ENCODE measurements at regions not wholly inside any gene's neighbourhood (a gene's known extent, or its start where the extent isn't known, plus 50 kb on each side); places are given as distances from the start of the nearest gene placed in this dataset.
"Not testable (repeated sequence)": the region's sequence is repeated elsewhere in the genome, so short reads cannot be mapped to it uniquely, and the experiment has no call there.

DNA sequence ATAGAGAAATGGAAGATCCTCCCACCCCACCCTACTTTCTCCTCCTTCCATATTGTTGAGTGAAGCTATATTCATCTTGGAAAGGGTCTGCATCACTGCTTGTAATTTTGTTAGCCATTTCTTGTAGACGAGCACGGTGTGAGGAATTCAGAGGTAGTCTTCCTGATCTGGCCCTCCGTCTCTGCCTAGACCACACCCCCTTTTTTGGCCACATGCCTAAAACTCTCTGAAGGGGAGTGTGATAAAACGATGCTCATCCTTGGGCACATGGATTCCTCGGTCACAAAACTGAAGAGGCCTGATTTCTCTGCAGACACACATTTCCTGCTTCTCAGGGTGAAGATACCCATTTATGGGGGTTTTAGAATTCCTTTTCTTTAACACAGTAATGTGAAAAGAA lies 182.8 kb downstream of the LARP7 start:
- H3K4me3 ChIP-seq (ENCODE audit: low read length) = no peak overlapping the region
- DNase-seq (ENCODE audit: low read depth) = no peak
- TF ChIP-seq, protein P1, sequence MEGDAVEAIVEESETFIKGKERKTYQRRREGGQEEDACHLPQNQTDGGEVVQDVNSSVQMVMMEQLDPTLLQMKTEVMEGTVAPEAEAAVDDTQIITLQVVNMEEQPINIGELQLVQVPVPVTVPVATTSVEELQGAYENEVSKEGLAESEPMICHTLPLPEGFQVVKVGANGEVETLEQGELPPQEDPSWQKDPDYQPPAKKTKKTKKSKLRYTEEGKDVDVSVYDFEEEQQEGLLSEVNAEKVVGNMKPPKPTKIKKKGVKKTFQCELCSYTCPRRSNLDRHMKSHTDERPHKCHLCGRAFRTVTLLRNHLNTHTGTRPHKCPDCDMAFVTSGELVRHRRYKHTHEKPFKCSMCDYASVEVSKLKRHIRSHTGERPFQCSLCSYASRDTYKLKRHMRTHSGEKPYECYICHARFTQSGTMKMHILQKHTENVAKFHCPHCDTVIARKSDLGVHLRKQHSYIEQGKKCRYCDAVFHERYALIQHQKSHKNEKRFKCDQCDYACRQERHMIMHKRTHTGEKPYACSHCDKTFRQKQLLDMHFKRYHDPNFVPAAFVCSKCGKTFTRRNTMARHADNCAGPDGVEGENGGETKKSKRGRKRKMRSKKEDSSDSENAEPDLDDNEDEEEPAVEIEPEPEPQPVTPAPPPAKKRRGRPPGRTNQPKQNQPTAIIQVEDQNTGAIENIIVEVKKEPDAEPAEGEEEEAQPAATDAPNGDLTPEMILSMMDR (IDR thresholded peaks at IDR 0.05; ENCODE audit: insufficient read depth, low read depth, low read length, missing control alignments) = no peak

DNA sequence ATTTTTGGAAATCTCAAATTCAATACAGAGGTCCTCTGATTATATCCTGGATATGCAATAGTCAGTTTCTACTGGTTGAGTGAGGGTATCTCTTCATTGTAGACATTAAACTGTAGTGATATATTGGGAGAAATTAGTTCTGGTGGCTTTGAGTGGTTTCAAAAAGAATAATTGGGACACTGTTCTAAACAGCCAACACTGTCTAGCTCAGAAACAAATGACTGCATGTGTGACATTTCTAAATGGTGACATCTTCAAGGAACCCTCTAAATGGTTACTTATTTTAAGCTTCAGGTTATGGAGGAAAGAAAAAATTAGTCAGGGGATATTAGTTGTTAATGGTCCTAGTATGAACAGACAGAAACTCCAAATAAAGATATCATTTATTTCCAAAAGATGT lies 186.2 kb downstream of the LARP7 start:
- TF ChIP-seq, protein P1 (IDR thresholded peaks at IDR 0.05; ENCODE audit: insufficient read depth, low read depth, low read length, missing control alignments) = no peak
- no peak overlapping the region for H3K4me3 ChIP-seq (ENCODE audit: low read length)
- DNase-seq (ENCODE audit: low read depth) = no peak

DNA sequence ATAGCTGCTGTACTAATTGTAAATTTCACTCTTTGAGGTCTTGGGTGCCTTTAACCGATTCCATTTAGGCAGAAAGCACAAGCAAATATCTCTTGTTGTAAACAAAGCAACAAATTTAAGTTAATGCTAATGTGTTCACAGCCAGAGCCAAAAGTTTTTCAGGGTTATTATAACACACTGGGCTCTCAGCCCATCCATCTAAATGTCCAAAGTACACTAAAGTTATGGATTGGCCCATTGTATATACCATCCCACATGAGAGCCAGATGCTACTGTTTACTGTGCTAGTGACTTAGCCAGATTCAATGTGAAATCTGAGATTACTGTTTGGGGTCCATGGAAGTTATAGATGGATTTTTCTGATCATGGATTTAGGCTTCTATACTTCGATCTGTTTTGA lies 186.7 kb downstream of the LARP7 start:
- H3K4me3 ChIP-seq (ENCODE audit: low read length) = no peak overlapping the region
- TF ChIP-seq, protein P1 (IDR thresholded peaks at IDR 0.05; ENCODE audit: insufficient read depth, low read depth, low read length, missing control alignments) = no peak
- no peak for DNase-seq (ENCODE audit: low read depth)

DNA sequence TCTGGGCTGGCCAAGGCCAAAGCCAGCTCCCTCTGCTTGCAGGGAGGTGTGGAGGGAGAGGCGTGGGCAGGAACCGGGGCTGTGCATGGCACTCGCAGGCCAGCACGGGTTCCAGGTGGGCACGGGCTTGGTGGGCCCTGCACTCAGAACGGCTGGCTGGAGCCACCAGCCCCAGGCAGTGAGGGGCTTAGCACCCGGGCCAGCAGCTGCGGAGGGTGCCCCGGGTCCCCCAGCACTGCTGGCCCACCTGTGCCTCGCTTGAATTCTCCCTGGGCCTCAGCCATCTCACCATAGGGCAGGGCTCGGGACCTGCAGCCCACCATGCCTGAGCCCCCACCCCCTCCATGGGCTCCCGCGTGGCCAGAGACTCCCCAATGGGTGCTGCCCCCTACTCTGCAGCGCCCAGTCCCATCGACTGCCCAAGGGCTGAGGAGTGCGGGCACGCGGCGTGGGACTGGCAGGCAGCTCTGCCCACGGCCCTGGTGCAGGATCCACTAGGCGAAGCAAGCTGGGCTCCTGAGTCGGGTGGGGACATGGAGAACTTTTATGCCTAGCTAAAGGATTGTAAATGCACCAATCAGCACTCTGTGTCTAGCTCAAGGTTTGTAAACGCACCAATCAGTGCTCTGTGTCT lies 193.9 kb downstream of the LARP7 start:
- DNase-seq (ENCODE audit: low read depth) = no peak
- TF ChIP-seq, protein P1 (IDR thresholded peaks at IDR 0.05; ENCODE audit: insufficient read depth, low read depth, low read length, missing control alignments) = no peak
- no peak overlapping the region for H3K4me3 ChIP-seq (ENCODE audit: low read length)

DNA sequence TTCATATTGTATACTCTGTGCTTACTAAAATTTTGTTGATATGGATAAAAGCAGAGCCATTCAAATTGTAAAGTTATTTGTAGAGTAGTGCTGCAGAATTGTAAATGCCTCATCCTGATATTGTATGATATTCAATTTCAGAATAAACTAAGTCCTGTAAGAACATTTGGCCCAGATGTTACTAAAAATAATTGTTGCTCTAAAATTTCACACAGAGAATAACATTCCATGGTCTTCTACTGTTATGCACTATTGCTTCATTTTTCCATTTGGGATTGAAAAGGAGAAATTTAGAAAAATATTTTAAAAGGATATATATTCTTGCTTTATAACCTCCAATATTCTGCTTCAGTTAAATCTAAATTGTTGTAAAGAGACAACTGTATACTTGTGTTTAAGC lies 195.6 kb downstream of the LARP7 start:
- TF ChIP-seq, protein P1 (IDR thresholded peaks at IDR 0.05; ENCODE audit: insufficient read depth, low read depth, low read length, missing control alignments) = no peak
- H3K4me3 ChIP-seq (ENCODE audit: low read length) = no peak overlapping the region
- no peak for DNase-seq (ENCODE audit: low read depth)

DNA sequence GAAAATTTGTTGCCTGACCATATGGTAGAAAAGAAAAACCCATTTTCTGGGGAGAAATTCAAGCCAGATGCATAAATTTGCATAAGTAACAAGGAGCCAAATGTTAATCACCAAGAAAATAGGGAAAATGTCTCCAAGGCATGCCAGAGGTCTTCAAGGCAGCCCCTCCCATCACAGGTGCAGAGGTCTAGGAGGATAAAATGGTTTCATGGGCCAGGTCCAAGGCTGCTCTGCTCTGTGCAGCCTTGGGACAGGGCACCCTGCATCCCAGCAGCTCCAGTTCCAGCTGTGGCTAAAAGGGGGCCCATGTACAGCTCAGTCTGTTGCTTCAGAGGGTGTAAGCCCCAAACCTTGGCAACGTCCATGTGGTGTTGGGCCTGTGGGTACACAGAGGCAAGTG lies 200.0 kb downstream of the LARP7 start:
- DNase-seq (ENCODE audit: low read depth) = no peak
- H3K4me3 ChIP-seq (ENCODE audit: low read length) = no peak overlapping the region
- TF ChIP-seq, protein P1 (IDR thresholded peaks at IDR 0.05; ENCODE audit: insufficient read depth, low read depth, low read length, missing control alignments) = no peak

DNA sequence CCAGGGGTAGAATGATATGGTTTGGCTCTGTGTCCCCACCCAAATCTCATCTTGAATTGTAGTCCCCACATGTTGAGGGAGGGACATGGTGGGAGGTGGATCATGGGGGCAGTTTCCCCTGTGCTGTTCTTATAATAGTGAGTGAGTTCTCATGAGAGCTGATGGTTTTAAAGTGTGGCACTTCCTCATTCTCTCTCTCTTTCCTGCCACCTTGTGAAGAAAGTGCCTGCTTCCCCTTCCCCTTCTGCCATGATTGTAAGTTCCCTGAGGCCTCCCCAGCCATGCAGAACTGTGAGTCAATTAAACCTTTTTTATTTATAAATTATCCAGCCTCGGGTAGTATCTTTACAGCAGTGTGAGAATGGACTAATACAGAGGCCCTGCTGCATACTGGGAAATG lies 201.1 kb downstream of the LARP7 start:
- DNase-seq (ENCODE audit: low read depth) = not testable (repeated sequence)

More for the DNA sequence above, 201.1 kb downstream of the LARP7 start:
- H3K4me3 ChIP-seq (ENCODE audit: low read length) = not testable (repeated sequence)
